ENCODE measurements at regions not wholly inside any gene's neighbourhood (a gene's known extent, or its start where the extent isn't known, plus 50 kb on each side); places are given as distances from the start of the nearest gene placed in this dataset.

DNA sequence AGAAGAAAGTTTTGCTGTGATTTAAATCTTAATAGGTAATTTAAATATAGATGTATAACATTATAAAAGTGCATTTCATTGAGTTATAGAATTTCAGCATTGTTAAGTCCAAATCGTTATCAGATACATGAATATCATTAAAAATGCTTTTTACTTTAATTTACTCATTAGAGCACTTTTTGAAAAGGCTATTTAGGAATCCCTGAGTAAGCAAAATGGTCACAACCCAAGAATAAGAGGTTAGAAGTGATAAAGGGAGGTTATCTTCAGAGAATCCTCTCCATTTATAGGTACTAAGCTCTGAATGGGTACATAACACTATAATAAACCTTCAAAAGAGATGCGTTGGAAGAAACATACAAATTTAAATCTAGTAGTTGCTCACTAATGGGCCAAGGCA lies 130.7 kb downstream of the SLC30A10 start:
- TF ChIP-seq RAD21 (IDR thresholded peaks at IDR 0.05; ENCODE audit: low read depth) (no peak), TCF12 (IDR thresholded peaks at IDR 0.05; ENCODE audit: low read depth) (no peak), CREB1 (IDR thresholded peaks at IDR 0.05; ENCODE audit: low read depth) (no peak), REST (IDR thresholded peaks at IDR 0.05; ENCODE audit: low read depth) (no peak), EP300 (IDR thresholded peaks at IDR 0.05; ENCODE audit: borderline replicate concordance) (no peak), YY1 (IDR thresholded peaks at IDR 0.05; ENCODE audit: low read depth) (no peak), ZBTB7A (IDR thresholded peaks at IDR 0.05; ENCODE audit: low read depth) (no peak), CEBPB (IDR thresholded peaks at IDR 0.05) (no peak), FOXM1 (IDR thresholded peaks at IDR 0.05; ENCODE audit: borderline replicate concordance, low read depth) (no peak), EGR1 (IDR thresholded peaks at IDR 0.05) (no peak)

DNA sequence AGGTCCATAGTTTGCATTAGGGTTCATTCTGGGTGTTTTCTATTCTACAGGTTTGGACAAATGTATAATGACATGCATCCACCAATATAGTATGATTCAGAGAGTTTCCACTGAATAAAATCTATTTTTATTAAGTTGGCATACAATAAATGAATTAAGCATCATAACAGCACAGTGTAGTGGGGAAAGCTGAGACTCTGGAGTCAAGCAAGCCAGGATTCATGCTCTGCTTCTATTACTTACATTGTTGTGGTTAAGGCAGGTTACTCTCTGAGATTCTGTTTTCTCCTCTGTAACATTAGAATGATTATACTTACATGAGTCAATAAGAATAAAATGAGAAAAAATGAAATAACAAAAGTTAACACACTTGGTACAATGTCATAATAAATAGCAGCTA lies 131.3 kb downstream of the SLC30A10 start:
- TF ChIP-seq, protein P1, sequence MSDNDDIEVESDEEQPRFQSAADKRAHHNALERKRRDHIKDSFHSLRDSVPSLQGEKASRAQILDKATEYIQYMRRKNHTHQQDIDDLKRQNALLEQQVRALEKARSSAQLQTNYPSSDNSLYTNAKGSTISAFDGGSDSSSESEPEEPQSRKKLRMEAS (IDR thresholded peaks at IDR 0.05) = no peak
- TF ChIP-seq TCF12 (IDR thresholded peaks at IDR 0.05; ENCODE audit: low read depth) = no peak
- no peak for TF ChIP-seq EGR1 (IDR thresholded peaks at IDR 0.05)
- TF ChIP-seq EP300 (IDR thresholded peaks at IDR 0.05; ENCODE audit: borderline replicate concordance) = no peak
- no peak for TF ChIP-seq REST (IDR thresholded peaks at IDR 0.05; ENCODE audit: low read depth)
- TF ChIP-seq NFIC (IDR thresholded peaks at IDR 0.05) = no peak
- no peak for TF ChIP-seq FOXM1 (IDR thresholded peaks at IDR 0.05; ENCODE audit: borderline replicate concordance, low read depth)
- TF ChIP-seq ZBTB7A (IDR thresholded peaks at IDR 0.05; ENCODE audit: low read depth) = no peak
- no peak for TF ChIP-seq TEAD4 (IDR thresholded peaks at IDR 0.05)
- no peak for TF ChIP-seq RAD21 (IDR thresholded peaks at IDR 0.05; ENCODE audit: low read depth)

- TF ChIP-seq, protein P1 (IDR thresholded peaks at IDR 0.05) = no peak
- TF ChIP-seq CEBPB (IDR thresholded peaks at IDR 0.05) (no peak), ZBTB7A (IDR thresholded peaks at IDR 0.05; ENCODE audit: low read depth) (no peak), NFIC (IDR thresholded peaks at IDR 0.05) (no peak), TEAD4 (IDR thresholded peaks at IDR 0.05) (no peak), RAD21 (IDR thresholded peaks at IDR 0.05; ENCODE audit: low read depth) (no peak), FOXM1 (IDR thresholded peaks at IDR 0.05; ENCODE audit: borderline replicate concordance, low read depth) (no peak), REST (IDR thresholded peaks at IDR 0.05; ENCODE audit: low read depth) (no peak), CREB1 (IDR thresholded peaks at IDR 0.05; ENCODE audit: low read depth) (no peak), EP300 (IDR thresholded peaks at IDR 0.05; ENCODE audit: borderline replicate concordance) (no peak), EGR1 (IDR thresholded peaks at IDR 0.05) (no peak), YY1 (IDR thresholded peaks at IDR 0.05; ENCODE audit: low read depth) (no peak), TAF1 (IDR thresholded peaks at IDR 0.05; ENCODE audit: low read depth) (no peak)
- TF ChIP-seq, protein P2, sequence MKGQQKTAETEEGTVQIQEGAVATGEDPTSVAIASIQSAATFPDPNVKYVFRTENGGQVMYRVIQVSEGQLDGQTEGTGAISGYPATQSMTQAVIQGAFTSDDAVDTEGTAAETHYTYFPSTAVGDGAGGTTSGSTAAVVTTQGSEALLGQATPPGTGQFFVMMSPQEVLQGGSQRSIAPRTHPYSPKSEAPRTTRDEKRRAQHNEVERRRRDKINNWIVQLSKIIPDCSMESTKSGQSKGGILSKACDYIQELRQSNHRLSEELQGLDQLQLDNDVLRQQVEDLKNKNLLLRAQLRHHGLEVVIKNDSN (IDR thresholded peaks at IDR 0.05) = no peak
These were observed 132.9 kb downstream of the SLC30A10 start for GRCh38 chr1:219795363-219795917.

GRCh38 chr1:219794085-219794743 lies 134.1 kb downstream of the SLC30A10 start:
- TF ChIP-seq CREB1 (IDR thresholded peaks at IDR 0.05; ENCODE audit: low read depth) = no peak
- TF ChIP-seq REST (IDR thresholded peaks at IDR 0.05; ENCODE audit: low read depth) = no peak
- TF ChIP-seq TEAD4 (IDR thresholded peaks at IDR 0.05) = no peak
- TF ChIP-seq TAF1 (IDR thresholded peaks at IDR 0.05; ENCODE audit: low read depth) = no peak
- TF ChIP-seq EP300 (IDR thresholded peaks at IDR 0.05; ENCODE audit: borderline replicate concordance) = no peak
- no peak for TF ChIP-seq EGR1 (IDR thresholded peaks at IDR 0.05)
- no peak for TF ChIP-seq YY1 (IDR thresholded peaks at IDR 0.05; ENCODE audit: low read depth)
- no peak for TF ChIP-seq FOXM1 (IDR thresholded peaks at IDR 0.05; ENCODE audit: borderline replicate concordance, low read depth)
- TF ChIP-seq, protein P2 (IDR thresholded peaks at IDR 0.05) = no peak
- no peak for TF ChIP-seq ZBTB7A (IDR thresholded peaks at IDR 0.05; ENCODE audit: low read depth)
- no peak for TF ChIP-seq TCF12 (IDR thresholded peaks at IDR 0.05; ENCODE audit: low read depth)
- TF ChIP-seq, protein P1 (IDR thresholded peaks at IDR 0.05) = no peak
- no peak for TF ChIP-seq NFIC (IDR thresholded peaks at IDR 0.05)
- no peak for TF ChIP-seq CEBPB (IDR thresholded peaks at IDR 0.05)
- no peak for TF ChIP-seq RAD21 (IDR thresholded peaks at IDR 0.05; ENCODE audit: low read depth)
